ENCODE measurements at regions not wholly inside any gene's neighbourhood (a gene's known extent, or its start where the extent isn't known, plus 50 kb on each side); places are given as distances from the start of the nearest gene placed in this dataset.

DNA sequence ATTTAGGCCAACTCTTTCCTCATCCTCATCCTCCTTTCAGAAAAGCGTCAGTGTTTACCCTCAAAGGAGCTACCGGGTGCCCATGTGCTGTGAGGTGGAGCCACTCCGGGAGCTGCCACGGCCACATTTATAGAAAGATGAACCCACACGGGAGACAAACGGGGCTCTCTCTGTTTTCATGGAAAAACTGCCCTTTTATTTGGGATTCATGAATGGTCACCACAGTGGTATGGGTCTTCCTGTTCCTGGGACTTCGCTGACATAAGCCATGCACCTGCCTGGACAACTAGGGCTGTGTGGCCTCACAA, 224.2 kb downstream of the ZIC5 start:
- no peak for TF ChIP-seq CTCF (IDR thresholded peaks at IDR 0.05; ENCODE audit: low read depth, low read length, poor library complexity, severe bottlenecking)
- no peak for TF ChIP-seq EZH2phosphoT487 (IDR thresholded peaks at IDR 0.05; ENCODE audit: borderline replicate concordance, low read length)
